ENCODE measurements at regions not wholly inside any gene's neighbourhood (a gene's known extent, or its start where the extent isn't known, plus 50 kb on each side); places are given as distances from the start of the nearest gene placed in this dataset.

- H3K36me3 ChIP-seq (ENCODE audit: control insufficient read depth in 2 of 2, extremely low read depth in 1 of 2, insufficient read depth in 2 of 2, low read length in 2 of 2): no peaks in the 10 kb centered on the region
- H3K4me3 ChIP-seq (replicated peaks in 1 of 3; ENCODE audit: insufficient read depth in 1 of 3, low read depth in 1 of 3, low read length in 3 of 3): no peak overlapping the region
- no peak overlapping the region for H3K27ac ChIP-seq (ENCODE audit: insufficient read depth, low read depth, low read length)
- FAIRE-seq: no peak
- TF ChIP-seq GATA2 (IDR thresholded peaks at IDR 0.05; ENCODE audit: insufficient read depth, insufficient read length, low read depth, low read length): no peak
- no peak for TF ChIP-seq JUN (IDR thresholded peaks at IDR 0.05; ENCODE audit: borderline replicate concordance, insufficient read depth, insufficient read length, low read depth)
- no peak for TF ChIP-seq FOS (IDR thresholded peaks at IDR 0.05; ENCODE audit: borderline replicate concordance, insufficient read depth, low read length)
- TF ChIP-seq POLR2A (IDR thresholded peaks at IDR 0.05; ENCODE audit: low read depth, low read length): no peak
- TF ChIP-seq CTCF (IDR thresholded peaks at IDR 0.05; ENCODE audit: extremely low read depth in 1 of 2, insufficient read depth in 1 of 2, low read depth in 1 of 2, low read length in 2 of 2): no peak
- no peak for TF ChIP-seq MAX (IDR thresholded peaks at IDR 0.05; ENCODE audit: insufficient read depth, insufficient read length)
- TF ChIP-seq EZH2 (IDR thresholded peaks at IDR 0.05; ENCODE audit: borderline replicate concordance, low read depth, low read length, severe bottlenecking): no peak
- TF ChIP-seq POLR2AphosphoS5 (IDR thresholded peaks at IDR 0.05; ENCODE audit: insufficient read depth, low read depth, low read length): no peak
- TF ChIP-seq MYC (IDR thresholded peaks at IDR 0.05; ENCODE audit: low read depth, low read length): no peak
- H3K79me2 ChIP-seq (ENCODE audit: control insufficient read depth, insufficient read depth, low read length): no peaks in the 10 kb centered on the region
- no peaks in the 10 kb centered on the region for H3K27me3 ChIP-seq (ENCODE audit: control insufficient read depth in 2 of 2, insufficient read depth in 2 of 2, low read length in 2 of 2)
- H3K9me1 ChIP-seq (replicated peaks; ENCODE audit: control insufficient read depth, extremely low read depth, insufficient read depth, low read length): no peaks in the 10 kb centered on the region
- no peak for DNase-seq (ENCODE audit: low read depth, low spot score)
- no peaks in the 10 kb centered on the region for H3K9me3 ChIP-seq (replicated peaks; ENCODE audit: control insufficient read depth, insufficient read depth, low read length)
- no peaks in the 10 kb centered on the region for H4K20me1 ChIP-seq (replicated peaks; ENCODE audit: control insufficient read depth, extremely low read depth, insufficient read depth, low read length)
- CTCF ChIA-PET: no interaction called here
- no TSS peak for BruUV-seq (replicated peaks)
- no peak overlapping the region for H2AFZ ChIP-seq (ENCODE audit: low read depth, low read length)
- no peaks in the 10 kb centered on the region for H3K4me1 ChIP-seq (ENCODE audit: control insufficient read depth, extremely low read depth, insufficient read depth, low read length)
- no peak overlapping the region for H3K4me2 ChIP-seq (ENCODE audit: insufficient read depth, low read length)
- intact Hi-C loops (cut with micrococcal nuclease) (no loop called here), dilution Hi-C loops (cut with MboI; ENCODE audit: extremely low pct_ligation_motif_present, low sequenced_read_pairs) (no loop called here)
- POLR2A ChIA-PET: no interaction called here
- H3K9ac ChIP-seq (replicated peaks; ENCODE audit: extremely low read depth, insufficient read depth, low read length): no peak overlapping the region
Observed at GRCh38 chr13:82096256-82096655, 1755.3 kb upstream of the SPRY2 start.

All from endothelial cell of umbilical vein (primary cell).